ENCODE measurements at regions not wholly inside any gene's neighbourhood (a gene's known extent, or its start where the extent isn't known, plus 50 kb on each side); places are given as distances from the start of the nearest gene placed in this dataset.

GRCh38 chr2:3099860-3100234 lies 277.8 kb downstream of the EIPR1 start:
- Mint-ChIP-seq H3K9me3 (ENCODE audit: insufficient read depth) (no peaks in the 10 kb centered on the region), H3K4me1 (peaks cover 7% of the 10 kb centered on the region), H3K27me3 (peaks cover 12% of the 10 kb centered on the region), H3K27ac (no peak overlapping the region), H3K4me3 (no peak overlapping the region)
- Histone ChIP-seq H4K20me1 (ENCODE audit: control insufficient read depth, insufficient read depth, low read length, poor library complexity, severe bottlenecking) (no peaks in the 10 kb centered on the region), H3K4me1 (ENCODE audit: control insufficient read depth in 2 of 2, insufficient read depth in 2 of 2, low read length in 2 of 2) (peaks cover 5 to 24% of the 10 kb centered on the region in 2 donors), H3K79me2 (ENCODE audit: control insufficient read depth, insufficient read depth, low read length) (peaks cover 7% of the 10 kb centered on the region), H3K27me3 (replicated peaks in 1 of 4; ENCODE audit: control extremely low read depth in 1 of 4, control insufficient read depth in 3 of 4, insufficient read depth in 4 of 4, low read length in 3 of 4) (peaks cover 0 to 5% (median 0%) of the 10 kb centered on the region in 4 experiments), H3K4me2 (replicated peaks; ENCODE audit: low read depth, low read length, poor library complexity, severe bottlenecking) (peak overlapping the region; percentile 28), H3K36me3 (replicated peaks in 1 of 2; ENCODE audit: control extremely low read depth in 1 of 2, control insufficient read depth in 1 of 2, extremely low read depth in 1 of 2, insufficient read depth in 2 of 2, low read length in 1 of 2) (no peaks in the 10 kb centered on the region), H3K27ac (ENCODE audit: low read length in 2 of 2) (no peak overlapping the region), H3K9me3 (ENCODE audit: control extremely low read depth in 1 of 3, control insufficient read depth in 2 of 3, insufficient read depth in 1 of 3, low read length in 2 of 3) (no peaks in the 10 kb centered on the region), H2AFZ (ENCODE audit: insufficient read depth, low read depth, low read length, poor library complexity, severe bottlenecking) (no peak overlapping the region), H3K4me3 (ENCODE audit: control extremely low read depth in 1 of 5, extremely low read depth in 1 of 5, insufficient read depth in 1 of 5, low read depth in 2 of 5, low read length in 4 of 5) (no peak overlapping the region), H3K9ac (ENCODE audit: low read length) (no peak overlapping the region)
- TF ChIP-seq EZH2 (IDR thresholded peaks at IDR 0.05; ENCODE audit: borderline replicate concordance, insufficient read depth, low read depth, low read length, poor library complexity, severe bottlenecking), result no peak
- TF ChIP-seq, protein P1, sequence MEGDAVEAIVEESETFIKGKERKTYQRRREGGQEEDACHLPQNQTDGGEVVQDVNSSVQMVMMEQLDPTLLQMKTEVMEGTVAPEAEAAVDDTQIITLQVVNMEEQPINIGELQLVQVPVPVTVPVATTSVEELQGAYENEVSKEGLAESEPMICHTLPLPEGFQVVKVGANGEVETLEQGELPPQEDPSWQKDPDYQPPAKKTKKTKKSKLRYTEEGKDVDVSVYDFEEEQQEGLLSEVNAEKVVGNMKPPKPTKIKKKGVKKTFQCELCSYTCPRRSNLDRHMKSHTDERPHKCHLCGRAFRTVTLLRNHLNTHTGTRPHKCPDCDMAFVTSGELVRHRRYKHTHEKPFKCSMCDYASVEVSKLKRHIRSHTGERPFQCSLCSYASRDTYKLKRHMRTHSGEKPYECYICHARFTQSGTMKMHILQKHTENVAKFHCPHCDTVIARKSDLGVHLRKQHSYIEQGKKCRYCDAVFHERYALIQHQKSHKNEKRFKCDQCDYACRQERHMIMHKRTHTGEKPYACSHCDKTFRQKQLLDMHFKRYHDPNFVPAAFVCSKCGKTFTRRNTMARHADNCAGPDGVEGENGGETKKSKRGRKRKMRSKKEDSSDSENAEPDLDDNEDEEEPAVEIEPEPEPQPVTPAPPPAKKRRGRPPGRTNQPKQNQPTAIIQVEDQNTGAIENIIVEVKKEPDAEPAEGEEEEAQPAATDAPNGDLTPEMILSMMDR (IDR thresholded peaks at IDR 0.05), result no peak
- CTCF ChIA-PET, result no interaction called here
- DNase-seq (no peak), ATAC-seq (ENCODE audit: low read depth) (no peak)
- intact Hi-C loops (cut with micrococcal nuclease), result no loop called here
- POLR2A ChIA-PET, result no interaction called here
- 97% methylated on average over 5 of the region's 12 CpGs for WGBS (ENCODE audit: insufficient coverage)

GRCh38 chr2:3099145-3099859 lies 278.3 kb downstream of the EIPR1 start:
- Histone ChIP-seq H4K20me1 (ENCODE audit: control insufficient read depth, insufficient read depth, low read length, poor library complexity, severe bottlenecking) (no peaks in the 10 kb centered on the region), H3K79me2 (ENCODE audit: control insufficient read depth, insufficient read depth, low read length) (peaks cover 7% of the 10 kb centered on the region), H3K27me3 (replicated peaks in 1 of 4; ENCODE audit: control extremely low read depth in 1 of 4, control insufficient read depth in 3 of 4, insufficient read depth in 4 of 4, low read length in 3 of 4) (peaks cover 0 to 5% (median 0%) of the 10 kb centered on the region in 4 experiments), H3K4me3 (ENCODE audit: control extremely low read depth in 1 of 5, extremely low read depth in 1 of 5, insufficient read depth in 1 of 5, low read depth in 2 of 5, low read length in 4 of 5) (no peak overlapping the region), H3K36me3 (replicated peaks in 1 of 2; ENCODE audit: control extremely low read depth in 1 of 2, control insufficient read depth in 1 of 2, extremely low read depth in 1 of 2, insufficient read depth in 2 of 2, low read length in 1 of 2) (no peaks in the 10 kb centered on the region), H3K9me3 (ENCODE audit: control extremely low read depth in 1 of 3, control insufficient read depth in 2 of 3, insufficient read depth in 1 of 3, low read length in 2 of 3) (no peaks in the 10 kb centered on the region), H3K9ac (ENCODE audit: low read length) (no peak overlapping the region), H3K4me2 (replicated peaks; ENCODE audit: low read depth, low read length, poor library complexity, severe bottlenecking) (peak overlapping the region; percentile 28), H3K27ac (ENCODE audit: low read length in 2 of 2) (no peak overlapping the region), H3K4me1 (ENCODE audit: control insufficient read depth in 2 of 2, insufficient read depth in 2 of 2, low read length in 2 of 2) (peaks cover 5 to 24% of the 10 kb centered on the region in 2 donors), H2AFZ (ENCODE audit: insufficient read depth, low read depth, low read length, poor library complexity, severe bottlenecking) (no peak overlapping the region)
- CTCF ChIA-PET, result no interaction called here
- no peak overlapping the region for H3K4me3 Mint-ChIP-seq
- intact Hi-C loops (cut with micrococcal nuclease), result no loop called here
- no peak for TF ChIP-seq EZH2 (IDR thresholded peaks at IDR 0.05; ENCODE audit: borderline replicate concordance, insufficient read depth, low read depth, low read length, poor library complexity, severe bottlenecking)
- TF ChIP-seq, protein P1 (IDR thresholded peaks at IDR 0.05), result no peak
- peaks cover 7% of the 10 kb centered on the region for H3K4me1 Mint-ChIP-seq
- DNase-seq, result no peak
- H3K9me3 Mint-ChIP-seq (ENCODE audit: insufficient read depth), result no peaks in the 10 kb centered on the region
- WGBS (ENCODE audit: insufficient coverage), result 80% methylated on average over 3 of the region's 6 CpGs
- no peak for ATAC-seq (ENCODE audit: low read depth)
- POLR2A ChIA-PET, result no interaction called here
- peaks cover 12% of the 10 kb centered on the region for H3K27me3 Mint-ChIP-seq
- no peak overlapping the region for H3K27ac Mint-ChIP-seq
